NCI-H345 (cell line): ENCODE measurements at regions not wholly inside any gene's neighbourhood (a gene's known extent, or its start where the extent isn't known, plus 50 kb on each side); places are given as distances from the start of the nearest gene placed in this dataset.

Source experiments
- DNase-seq: peaks from one replicate; lab custom pipeline; 2025; lab: John Stamatoyannopoulos, UW

- no peak for DNase-seq
These were observed 257.7 kb downstream of the ATG4C start for GRCh38 chr1:63041660-63042059.

GRCh38 chr1:63042278-63042677 is 258.3 kb downstream of the ATG4C start:
- peak; percentile 81 for DNase-seq

- no peak for DNase-seq
These were observed 262.6 kb downstream of the ATG4C start for GRCh38 chr1:63046539-63046938.

GRCh38 chr1:63049135-63049534 is 265.2 kb downstream of the ATG4C start:
- no peak for DNase-seq

- DNase-seq, result no peak
These were observed 267.4 kb downstream of the ATG4C start for GRCh38 chr1:63051356-63051755.

- no peak for DNase-seq
These were observed 268.0 kb downstream of the ATG4C start for GRCh38 chr1:63051886-63052285.

- no peak for DNase-seq
These were observed 268.2 kb upstream of the FOXD3 start for GRCh38 chr1:63054184-63054583.

- DNase-seq, result no peak
These were observed 259.0 kb upstream of the FOXD3 start for GRCh38 chr1:63063367-63063766.

- no peak for DNase-seq
These were observed 258.2 kb upstream of the FOXD3 start for GRCh38 chr1:63064135-63064534.

GRCh38 chr1:63068626-63069025 is 253.7 kb upstream of the FOXD3 start:
- DNase-seq, result no peak

- no peak for DNase-seq
These were observed 253.2 kb upstream of the FOXD3 start for GRCh38 chr1:63069214-63069613.

GRCh38 chr1:63073309-63074306 is 248.8 kb upstream of the FOXD3 start:
- no peak for DNase-seq

- DNase-seq, result no peak
These were observed 248.0 kb upstream of the FOXD3 start for GRCh38 chr1:63074321-63074720.

GRCh38 chr1:63082766-63083165 is 239.6 kb upstream of the FOXD3 start:
- DNase-seq, result no peak

GRCh38 chr1:63087966-63088365 is 234.4 kb upstream of the FOXD3 start:
- no peak for DNase-seq

GRCh38 chr1:63099188-63099587 is 223.2 kb upstream of the FOXD3 start:
- DNase-seq, result no peak

GRCh38 chr1:63101336-63101735 is 221.0 kb upstream of the FOXD3 start:
- DNase-seq, result no peak

GRCh38 chr1:63103682-63104081 is 218.7 kb upstream of the FOXD3 start:
- DNase-seq, result no peak

- no peak for DNase-seq
These were observed 215.3 kb upstream of the FOXD3 start for GRCh38 chr1:63107066-63107465.

- no peak for DNase-seq
These were observed 214.2 kb upstream of the FOXD3 start for GRCh38 chr1:63108206-63108605.

- no peak for DNase-seq
These were observed 210.0 kb upstream of the FOXD3 start for GRCh38 chr1:63112155-63112900.

- no peak for DNase-seq
These were observed 206.8 kb upstream of the FOXD3 start for GRCh38 chr1:63115527-63115926.

GRCh38 chr1:63116016-63116415 is 206.4 kb upstream of the FOXD3 start:
- DNase-seq, result no peak
